ENCODE measurements at regions not wholly inside any gene's neighbourhood (a gene's known extent, or its start where the extent isn't known, plus 50 kb on each side); places are given as distances from the start of the nearest gene placed in this dataset.

- no peak for DNase-seq (ENCODE audit: low spot score)
Observed at GRCh38 chr14:98366429-98366828, 905.6 kb downstream of the BCL11B start.

GRCh38 chr14:98368221-98368620 is 903.8 kb downstream of the BCL11B start:
- DNase-seq (ENCODE audit: low spot score), result no peak

- no peak for DNase-seq (ENCODE audit: low spot score)
Observed at GRCh38 chr14:98368916-98369315, 903.1 kb downstream of the BCL11B start.

- DNase-seq (ENCODE audit: low spot score), result no peak
Observed at GRCh38 chr14:98369344-98369743, 902.7 kb downstream of the BCL11B start.

GRCh38 chr14:98370352-98370751 is 901.6 kb downstream of the BCL11B start:
- no peak for DNase-seq (ENCODE audit: low spot score)

- DNase-seq (ENCODE audit: low spot score), result no peak
Observed at GRCh38 chr14:98371141-98371540, 900.9 kb downstream of the BCL11B start.

GRCh38 chr14:98374136-98374535 is 897.9 kb downstream of the BCL11B start:
- DNase-seq (ENCODE audit: low spot score), result no peak

GRCh38 chr14:98375566-98375965 is 896.4 kb downstream of the BCL11B start:
- DNase-seq (ENCODE audit: low spot score), result no peak

- no peak for DNase-seq (ENCODE audit: low spot score)
Observed at GRCh38 chr14:98379830-98380229, 892.2 kb downstream of the BCL11B start.

GRCh38 chr14:98382662-98383061 is 889.3 kb downstream of the BCL11B start:
- DNase-seq (ENCODE audit: low spot score), result no peak

- no peak for DNase-seq (ENCODE audit: low spot score)
Observed at GRCh38 chr14:98385851-98386250, 886.1 kb downstream of the BCL11B start.

- no peak for DNase-seq (ENCODE audit: low spot score)
Observed at GRCh38 chr14:98391061-98391460, 880.9 kb downstream of the BCL11B start.

- no peak for DNase-seq (ENCODE audit: low spot score)
Observed at GRCh38 chr14:98393527-98393926, 878.5 kb downstream of the BCL11B start.

- DNase-seq (ENCODE audit: low spot score), result no peak
Observed at GRCh38 chr14:98404811-98405210, 867.2 kb downstream of the BCL11B start.

GRCh38 chr14:98408024-98408555 is 863.9 kb downstream of the BCL11B start:
- DNase-seq (ENCODE audit: low spot score), result no peak

GRCh38 chr14:98408713-98409112 is 863.3 kb downstream of the BCL11B start:
- DNase-seq (ENCODE audit: low spot score), result no peak

GRCh38 chr14:98411154-98411553 is 860.8 kb downstream of the BCL11B start:
- DNase-seq (ENCODE audit: low spot score), result no peak

GRCh38 chr14:98412431-98412830 is 859.6 kb downstream of the BCL11B start:
- no peak for DNase-seq (ENCODE audit: low spot score)

- no peak for DNase-seq (ENCODE audit: low spot score)
Observed at GRCh38 chr14:98415766-98416165, 856.2 kb downstream of the BCL11B start.

GRCh38 chr14:98417001-98417400 is 855.0 kb downstream of the BCL11B start:
- no peak for DNase-seq (ENCODE audit: low spot score)

- DNase-seq (ENCODE audit: low spot score), result no peak
Observed at GRCh38 chr14:98428483-98428994, 843.5 kb downstream of the BCL11B start.

- DNase-seq (ENCODE audit: low spot score), result no peak
Observed at GRCh38 chr14:98433436-98433835, 838.6 kb downstream of the BCL11B start.

GRCh38 chr14:98437113-98437512 is 834.9 kb downstream of the BCL11B start:
- no peak for DNase-seq (ENCODE audit: low spot score)

GRCh38 chr14:98444077-98444476 is 827.9 kb downstream of the BCL11B start:
- DNase-seq (ENCODE audit: low spot score), result no peak
